ENCODE measurements at regions not wholly inside any gene's neighbourhood (a gene's known extent, or its start where the extent isn't known, plus 50 kb on each side); places are given as distances from the start of the nearest gene placed in this dataset.
A peak's percentile ranks its signal among the peaks of the same experiment; 100 is the strongest.

- TF ChIP-seq TEAD4 (IDR thresholded peaks at IDR 0.05) (no peak), TAF1 (IDR thresholded peaks at IDR 0.05; ENCODE audit: low read depth) (no peak), TCF12 (IDR thresholded peaks at IDR 0.05; ENCODE audit: low read depth) (no peak), YY1 (IDR thresholded peaks at IDR 0.05; ENCODE audit: low read depth) (no peak), RAD21 (IDR thresholded peaks at IDR 0.05; ENCODE audit: low read depth) (no peak)
These were observed 58.6 kb upstream of the RELN start for GRCh38 chr7:104048055-104048454.

- no peak for TF ChIP-seq CREB1 (IDR thresholded peaks at IDR 0.05; ENCODE audit: low read depth)
- TF ChIP-seq, protein P1, sequence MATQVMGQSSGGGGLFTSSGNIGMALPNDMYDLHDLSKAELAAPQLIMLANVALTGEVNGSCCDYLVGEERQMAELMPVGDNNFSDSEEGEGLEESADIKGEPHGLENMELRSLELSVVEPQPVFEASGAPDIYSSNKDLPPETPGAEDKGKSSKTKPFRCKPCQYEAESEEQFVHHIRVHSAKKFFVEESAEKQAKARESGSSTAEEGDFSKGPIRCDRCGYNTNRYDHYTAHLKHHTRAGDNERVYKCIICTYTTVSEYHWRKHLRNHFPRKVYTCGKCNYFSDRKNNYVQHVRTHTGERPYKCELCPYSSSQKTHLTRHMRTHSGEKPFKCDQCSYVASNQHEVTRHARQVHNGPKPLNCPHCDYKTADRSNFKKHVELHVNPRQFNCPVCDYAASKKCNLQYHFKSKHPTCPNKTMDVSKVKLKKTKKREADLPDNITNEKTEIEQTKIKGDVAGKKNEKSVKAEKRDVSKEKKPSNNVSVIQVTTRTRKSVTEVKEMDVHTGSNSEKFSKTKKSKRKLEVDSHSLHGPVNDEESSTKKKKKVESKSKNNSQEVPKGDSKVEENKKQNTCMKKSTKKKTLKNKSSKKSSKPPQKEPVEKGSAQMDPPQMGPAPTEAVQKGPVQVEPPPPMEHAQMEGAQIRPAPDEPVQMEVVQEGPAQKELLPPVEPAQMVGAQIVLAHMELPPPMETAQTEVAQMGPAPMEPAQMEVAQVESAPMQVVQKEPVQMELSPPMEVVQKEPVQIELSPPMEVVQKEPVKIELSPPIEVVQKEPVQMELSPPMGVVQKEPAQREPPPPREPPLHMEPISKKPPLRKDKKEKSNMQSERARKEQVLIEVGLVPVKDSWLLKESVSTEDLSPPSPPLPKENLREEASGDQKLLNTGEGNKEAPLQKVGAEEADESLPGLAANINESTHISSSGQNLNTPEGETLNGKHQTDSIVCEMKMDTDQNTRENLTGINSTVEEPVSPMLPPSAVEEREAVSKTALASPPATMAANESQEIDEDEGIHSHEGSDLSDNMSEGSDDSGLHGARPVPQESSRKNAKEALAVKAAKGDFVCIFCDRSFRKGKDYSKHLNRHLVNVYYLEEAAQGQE (IDR thresholded peaks at IDR 0.05; ENCODE audit: low read depth) = peak; percentile 75
These were observed 55.7 kb upstream of the RELN start for GRCh38 chr7:104045183-104045582.

DNA sequence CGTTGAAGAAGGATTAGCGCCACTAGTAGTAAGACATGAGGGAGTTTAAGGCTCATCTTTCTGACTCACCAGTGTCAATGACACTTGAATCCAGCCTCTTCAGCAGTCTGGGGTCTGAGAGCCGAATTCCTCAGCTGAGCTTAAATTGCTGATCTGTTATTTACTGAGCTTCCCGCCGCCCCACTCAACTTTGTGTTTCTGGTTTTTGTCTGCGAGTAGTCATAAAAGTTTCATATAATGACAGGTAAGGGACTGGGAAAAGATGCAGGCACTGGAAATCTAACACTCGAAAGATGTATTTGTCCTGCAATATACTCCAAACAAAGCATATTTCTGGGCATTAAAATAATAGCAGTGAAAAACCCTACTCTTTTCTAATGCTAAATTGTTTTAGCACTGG is 51.2 kb upstream of the RELN start:
- TF ChIP-seq FOXM1 (IDR thresholded peaks at IDR 0.05; ENCODE audit: borderline replicate concordance, low read depth) (no peak), TEAD4 (IDR thresholded peaks at IDR 0.05) (no peak), MAX (IDR thresholded peaks at IDR 0.05) (no peak), ZBTB7A (IDR thresholded peaks at IDR 0.05; ENCODE audit: low read depth) (no peak), CEBPB (IDR thresholded peaks at IDR 0.05) (no peak), TAF1 (IDR thresholded peaks at IDR 0.05; ENCODE audit: low read depth) (no peak), USF1 (IDR thresholded peaks at IDR 0.05) (no peak), EGR1 (IDR thresholded peaks at IDR 0.05) (no peak), NFIC (IDR thresholded peaks at IDR 0.05) (no peak), EP300 (IDR thresholded peaks at IDR 0.05; ENCODE audit: borderline replicate concordance) (no peak), RAD21 (IDR thresholded peaks at IDR 0.05; ENCODE audit: low read depth) (no peak), CREB1 (IDR thresholded peaks at IDR 0.05; ENCODE audit: low read depth) (no peak), TCF12 (IDR thresholded peaks at IDR 0.05; ENCODE audit: low read depth) (no peak), YY1 (IDR thresholded peaks at IDR 0.05; ENCODE audit: low read depth) (no peak)
- TF ChIP-seq, protein P1 (IDR thresholded peaks at IDR 0.05; ENCODE audit: low read depth) = no peak

DNA sequence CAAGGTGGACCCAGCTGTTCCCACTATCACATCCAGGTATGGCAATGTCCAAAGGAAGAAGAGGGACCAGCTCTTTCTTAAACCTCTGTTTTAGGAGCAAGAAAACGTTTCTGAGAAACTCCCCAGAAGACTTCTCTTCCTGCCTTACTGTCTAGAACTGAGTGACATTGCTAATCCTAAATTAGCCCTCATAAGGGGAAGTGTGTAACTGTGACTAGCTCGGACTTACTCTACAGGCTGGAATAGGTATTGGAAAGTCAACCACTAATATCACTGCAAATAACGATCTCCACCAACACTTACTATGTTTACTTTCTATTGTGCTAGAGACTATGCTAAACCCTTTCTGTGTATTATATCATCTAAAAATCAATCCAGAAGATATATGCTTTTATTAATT is 49.9 kb upstream of the RELN start:
- TF ChIP-seq NFIC (IDR thresholded peaks at IDR 0.05) = no peak
- TF ChIP-seq EGR1 (IDR thresholded peaks at IDR 0.05) = no peak
- no peak for TF ChIP-seq RAD21 (IDR thresholded peaks at IDR 0.05; ENCODE audit: low read depth)
- no peak for TF ChIP-seq TEAD4 (IDR thresholded peaks at IDR 0.05)
- no peak for TF ChIP-seq TAF1 (IDR thresholded peaks at IDR 0.05; ENCODE audit: low read depth)
- no peak for TF ChIP-seq ZBTB7A (IDR thresholded peaks at IDR 0.05; ENCODE audit: low read depth)
- TF ChIP-seq CEBPB (IDR thresholded peaks at IDR 0.05) = no peak
- no peak for TF ChIP-seq YY1 (IDR thresholded peaks at IDR 0.05; ENCODE audit: low read depth)
- no peak for TF ChIP-seq FOXM1 (IDR thresholded peaks at IDR 0.05; ENCODE audit: borderline replicate concordance, low read depth)
- TF ChIP-seq TCF12 (IDR thresholded peaks at IDR 0.05; ENCODE audit: low read depth) = no peak
- TF ChIP-seq, protein P1 (IDR thresholded peaks at IDR 0.05; ENCODE audit: low read depth) = no peak
- TF ChIP-seq EP300 (IDR thresholded peaks at IDR 0.05; ENCODE audit: borderline replicate concordance) = no peak
- no peak for TF ChIP-seq USF1 (IDR thresholded peaks at IDR 0.05)
- TF ChIP-seq MAX (IDR thresholded peaks at IDR 0.05) = no peak
